SK-N-SH treated with all-trans-retinoic acid at 6 μM for 48 hours (cell line): ENCODE measurements at regions not wholly inside any gene's neighbourhood (a gene's known extent, or its start where the extent isn't known, plus 50 kb on each side); places are given as distances from the start of the nearest gene placed in this dataset.

Source experiments
- ZC3H10 ChIP-seq: fragments of 250-450 bp; sonication (Bioruptor Pico); IDR thresholded peaks from 2 replicates; pipeline ENCODE4 v1.5.1; 2021; ENCODE audit warnings: mild to moderate bottlenecking, moderate library complexity
- TF ChIP-seq, protein P1 (sequence below): fragments of 250-450 bp; sonication (Bioruptor Pico); IDR thresholded peaks from 2 replicates; pipeline ENCODE4 v1.5.1; 2021; ENCODE audit warnings: mild to moderate bottlenecking, moderate library complexity
- TF ChIP-seq, protein P2 (sequence below): fragments of 250-450 bp; sonication (Bioruptor Pico); IDR thresholded peaks from 2 replicates; pipeline ENCODE4 v1.5.1; 2020; ENCODE audit warnings: low read depth, mild to moderate bottlenecking, moderate library complexity

- TF ChIP-seq, protein P1, sequence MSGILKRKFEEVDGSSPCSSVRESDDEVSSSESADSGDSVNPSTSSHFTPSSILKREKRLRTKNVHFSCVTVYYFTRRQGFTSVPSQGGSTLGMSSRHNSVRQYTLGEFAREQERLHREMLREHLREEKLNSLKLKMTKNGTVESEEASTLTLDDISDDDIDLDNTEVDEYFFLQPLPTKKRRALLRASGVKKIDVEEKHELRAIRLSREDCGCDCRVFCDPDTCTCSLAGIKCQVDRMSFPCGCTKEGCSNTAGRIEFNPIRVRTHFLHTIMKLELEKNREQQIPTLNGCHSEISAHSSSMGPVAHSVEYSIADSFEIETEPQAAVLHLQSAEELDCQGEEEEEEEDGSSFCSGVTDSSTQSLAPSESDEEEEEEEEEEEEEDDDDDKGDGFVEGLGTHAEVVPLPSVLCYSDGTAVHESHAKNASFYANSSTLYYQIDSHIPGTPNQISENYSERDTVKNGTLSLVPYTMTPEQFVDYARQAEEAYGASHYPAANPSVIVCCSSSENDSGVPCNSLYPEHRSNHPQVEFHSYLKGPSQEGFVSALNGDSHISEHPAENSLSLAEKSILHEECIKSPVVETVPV (CRISPR knock-in tag), result no peak
- TF ChIP-seq, protein P2, sequence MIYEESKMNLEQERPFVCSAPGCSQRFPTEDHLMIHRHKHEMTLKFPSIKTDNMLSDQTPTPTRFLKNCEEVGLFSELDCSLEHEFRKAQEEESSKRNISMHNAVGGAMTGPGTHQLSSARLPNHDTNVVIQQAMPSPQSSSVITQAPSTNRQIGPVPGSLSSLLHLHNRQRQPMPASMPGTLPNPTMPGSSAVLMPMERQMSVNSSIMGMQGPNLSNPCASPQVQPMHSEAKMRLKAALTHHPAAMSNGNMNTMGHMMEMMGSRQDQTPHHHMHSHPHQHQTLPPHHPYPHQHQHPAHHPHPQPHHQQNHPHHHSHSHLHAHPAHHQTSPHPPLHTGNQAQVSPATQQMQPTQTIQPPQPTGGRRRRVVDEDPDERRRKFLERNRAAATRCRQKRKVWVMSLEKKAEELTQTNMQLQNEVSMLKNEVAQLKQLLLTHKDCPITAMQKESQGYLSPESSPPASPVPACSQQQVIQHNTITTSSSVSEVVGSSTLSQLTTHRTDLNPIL, result no peak
- TF ChIP-seq ZC3H10 (CRISPR knock-in tag), result no peak
Observed at GRCh38 chr15:47386459-47386858, 330.8 kb upstream of the SEMA6D start.
